Activated naive CD4-positive, alpha-beta T cell treated with anti-CD3 and anti-CD28 coated beads, Interleukin-2, amount 50 U/mL, for 24 hours (primary cell): ENCODE measurements at regions not wholly inside any gene's neighbourhood (a gene's known extent, or its start where the extent isn't known, plus 50 kb on each side); places are given as distances from the start of the nearest gene placed in this dataset.

Source experiments
- H3K27ac Mint-ChIP-seq: one replicate; pipeline ENCODE4 v1.8.0; 2021; ENCODE audit warnings: mild to moderate bottlenecking, mixed read lengths
- H3K27me3 Mint-ChIP-seq: one replicate; pipeline ENCODE4 v1.8.0; 2021; ENCODE audit warnings: mixed read lengths
- H3K36me3 Mint-ChIP-seq: one replicate; pipeline ENCODE4 v1.8.0; 2021; ENCODE audit warnings: mixed read lengths
- H3K4me1 Mint-ChIP-seq: one replicate; pipeline ENCODE4 v1.8.0; 2021; ENCODE audit warnings: mixed read lengths
- H3K4me3 Mint-ChIP-seq: one replicate; pipeline ENCODE4 v1.8.0; 2021; ENCODE audit warnings: mild to moderate bottlenecking, mixed read lengths
- H3K9me3 Mint-ChIP-seq: one replicate; pipeline ENCODE4 v1.8.0; 2021; ENCODE audit warnings: mixed read lengths

DNA sequence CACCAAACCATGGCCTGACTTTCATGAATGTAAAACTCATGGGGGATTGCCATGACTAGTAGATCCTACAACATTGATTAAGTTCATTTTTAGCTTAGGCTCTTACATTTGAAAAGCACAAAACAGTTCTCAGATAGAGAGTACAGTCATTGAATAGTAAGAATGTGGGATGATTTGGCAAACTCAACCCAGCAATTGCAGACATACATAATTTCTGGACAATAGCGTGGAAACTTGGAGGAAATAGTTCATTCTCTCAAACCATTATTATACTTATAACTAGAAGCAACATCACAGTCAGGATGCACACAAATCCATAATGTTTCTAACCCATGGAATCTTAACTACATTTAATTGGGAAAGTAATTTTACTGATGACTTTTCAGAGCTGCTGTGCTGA, 598.2 kb downstream of the LMO4 start:
- H3K4me3 Mint-ChIP-seq, result no peak overlapping the region
- H3K27me3 Mint-ChIP-seq, result peaks cover 1% of the 10 kb centered on the region
- H3K4me1 Mint-ChIP-seq, result no peaks in the 10 kb centered on the region
- peaks cover 14% of the 10 kb centered on the region for H3K9me3 Mint-ChIP-seq
- no peak overlapping the region for H3K27ac Mint-ChIP-seq
- H3K36me3 Mint-ChIP-seq, result no peaks in the 10 kb centered on the region

DNA sequence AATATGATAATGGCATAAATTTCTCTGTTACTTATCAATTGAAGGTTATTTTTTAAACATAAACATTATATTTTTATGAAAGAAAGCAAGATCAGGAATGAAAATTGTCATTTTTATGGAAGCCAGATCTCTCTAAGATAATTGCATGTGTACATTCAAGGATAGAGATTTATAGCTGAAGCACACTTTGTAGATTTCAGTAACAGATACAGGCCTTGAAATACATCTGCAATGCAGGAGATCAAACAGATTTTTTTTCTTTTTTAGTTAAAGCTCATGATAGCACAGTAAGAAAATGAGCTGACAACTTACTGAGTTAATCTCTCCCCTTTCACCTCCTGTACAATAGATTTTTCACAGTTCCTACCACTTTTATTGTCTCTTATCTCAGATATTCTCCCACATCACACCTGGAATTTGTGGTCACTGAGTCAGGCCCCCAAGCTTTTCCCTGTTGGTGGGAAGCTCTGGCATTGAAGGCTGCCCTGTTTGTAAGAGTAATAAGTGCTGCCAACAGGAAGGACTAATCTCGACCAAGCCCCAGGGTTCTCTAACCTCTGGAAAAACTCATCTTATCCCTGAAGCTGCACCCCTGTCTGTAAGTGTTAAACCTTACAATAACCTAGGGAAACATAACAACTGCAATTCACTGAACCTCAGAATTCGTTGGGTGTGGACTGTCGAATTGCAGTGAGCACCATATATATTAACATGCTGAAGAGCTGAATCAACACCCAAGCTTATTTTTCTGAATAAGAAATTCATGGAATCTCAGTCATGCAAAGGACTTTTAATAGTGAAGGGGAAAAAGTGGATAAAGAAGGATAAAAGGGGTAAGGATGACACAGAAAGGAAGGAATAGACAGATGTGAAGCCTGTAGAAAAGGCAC, 599.0 kb downstream of the LMO4 start:
- Mint-ChIP-seq H3K27ac (no peak overlapping the region), H3K36me3 (no peaks in the 10 kb centered on the region), H3K4me1 (no peaks in the 10 kb centered on the region), H3K4me3 (no peak overlapping the region), H3K27me3 (peaks cover 1% of the 10 kb centered on the region), H3K9me3 (peaks cover 14% of the 10 kb centered on the region)

DNA sequence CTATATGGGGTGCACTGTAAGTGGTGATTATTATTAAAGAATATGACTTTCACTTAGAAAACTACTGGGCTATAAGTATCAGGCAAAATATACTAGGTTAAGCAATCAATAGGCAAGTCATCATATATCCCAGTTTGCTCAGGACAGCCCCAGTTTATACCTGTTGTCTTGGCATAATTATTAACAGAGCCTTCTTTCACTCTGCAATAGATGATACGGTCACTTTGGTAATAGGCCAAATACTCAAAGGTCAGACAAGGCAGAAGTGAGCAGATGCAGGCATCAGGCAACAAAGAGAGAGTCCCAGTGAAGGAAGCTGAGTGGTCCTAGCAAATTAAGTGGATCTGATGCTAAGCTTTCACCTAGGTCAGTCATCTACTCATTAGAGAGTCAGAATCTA, 599.9 kb downstream of the LMO4 start:
- no peaks in the 10 kb centered on the region for H3K4me1 Mint-ChIP-seq
- H3K4me3 Mint-ChIP-seq, result no peak overlapping the region
- peaks cover 14% of the 10 kb centered on the region for H3K9me3 Mint-ChIP-seq
- H3K36me3 Mint-ChIP-seq, result no peaks in the 10 kb centered on the region
- peaks cover 1% of the 10 kb centered on the region for H3K27me3 Mint-ChIP-seq
- no peak overlapping the region for H3K27ac Mint-ChIP-seq

GRCh38 chr1:87929906-87930305, 601.2 kb downstream of the LMO4 start:
- no peaks in the 10 kb centered on the region for H3K36me3 Mint-ChIP-seq
- H3K9me3 Mint-ChIP-seq, result peaks cover 14% of the 10 kb centered on the region
- no peaks in the 10 kb centered on the region for H3K27me3 Mint-ChIP-seq
- H3K4me1 Mint-ChIP-seq, result no peaks in the 10 kb centered on the region
- H3K27ac Mint-ChIP-seq, result no peak overlapping the region
- H3K4me3 Mint-ChIP-seq, result no peak overlapping the region

DNA sequence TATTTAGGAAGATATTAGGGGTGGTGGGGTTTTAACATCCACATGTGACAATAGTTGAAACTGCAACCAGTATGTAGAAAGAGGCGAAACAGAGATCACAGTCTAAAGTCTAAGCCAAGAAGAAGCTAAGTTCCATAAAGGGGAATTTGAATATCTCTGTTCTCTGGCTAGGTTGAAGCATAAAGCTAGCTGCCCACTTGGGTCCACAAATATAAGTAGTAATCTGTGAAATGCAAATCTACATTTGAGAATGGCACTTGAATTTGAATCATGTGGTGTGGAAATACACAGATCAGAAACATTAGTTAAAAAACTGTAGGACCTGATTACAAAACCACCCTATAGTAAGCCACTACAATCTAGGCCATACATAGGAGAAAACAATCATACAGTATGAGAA, 602.1 kb downstream of the LMO4 start:
- no peak overlapping the region for H3K27ac Mint-ChIP-seq
- no peak overlapping the region for H3K4me3 Mint-ChIP-seq
- no peaks in the 10 kb centered on the region for H3K4me1 Mint-ChIP-seq
- no peaks in the 10 kb centered on the region for H3K36me3 Mint-ChIP-seq
- peaks cover 14% of the 10 kb centered on the region for H3K9me3 Mint-ChIP-seq
- H3K27me3 Mint-ChIP-seq, result peaks cover 2% of the 10 kb centered on the region

DNA sequence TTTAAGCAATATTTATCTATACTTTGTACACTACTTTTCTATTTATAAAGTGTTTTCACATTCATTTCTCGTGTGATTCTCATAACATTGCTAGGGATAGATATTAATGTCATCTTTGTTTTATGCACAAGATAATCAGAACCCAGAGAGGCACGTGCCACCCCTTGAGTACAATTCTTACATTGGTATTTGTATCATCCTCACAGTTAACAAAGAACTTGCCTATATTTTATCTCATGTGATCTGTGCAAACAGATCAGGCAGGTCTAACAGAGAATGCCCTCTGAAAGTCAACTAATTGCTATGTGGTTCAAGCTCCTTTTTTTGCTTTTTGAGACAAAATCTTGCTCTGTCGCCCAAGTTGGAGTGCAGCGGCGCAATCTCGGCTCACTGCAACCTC, 604.5 kb downstream of the LMO4 start:
- H3K4me3 Mint-ChIP-seq, result no peak overlapping the region
- peaks cover 2% of the 10 kb centered on the region for H3K27me3 Mint-ChIP-seq
- H3K36me3 Mint-ChIP-seq, result no peaks in the 10 kb centered on the region
- no peak overlapping the region for H3K27ac Mint-ChIP-seq
- no peaks in the 10 kb centered on the region for H3K4me1 Mint-ChIP-seq
- H3K9me3 Mint-ChIP-seq, result peaks cover 14% of the 10 kb centered on the region

- Mint-ChIP-seq H3K4me3 (no peak overlapping the region), H3K36me3 (no peaks in the 10 kb centered on the region), H3K27ac (no peak overlapping the region), H3K4me1 (no peaks in the 10 kb centered on the region), H3K9me3 (peaks cover 10% of the 10 kb centered on the region), H3K27me3 (peaks cover 2% of the 10 kb centered on the region)
These were observed 606.5 kb downstream of the LMO4 start for GRCh38 chr1:87935130-87935529.

DNA sequence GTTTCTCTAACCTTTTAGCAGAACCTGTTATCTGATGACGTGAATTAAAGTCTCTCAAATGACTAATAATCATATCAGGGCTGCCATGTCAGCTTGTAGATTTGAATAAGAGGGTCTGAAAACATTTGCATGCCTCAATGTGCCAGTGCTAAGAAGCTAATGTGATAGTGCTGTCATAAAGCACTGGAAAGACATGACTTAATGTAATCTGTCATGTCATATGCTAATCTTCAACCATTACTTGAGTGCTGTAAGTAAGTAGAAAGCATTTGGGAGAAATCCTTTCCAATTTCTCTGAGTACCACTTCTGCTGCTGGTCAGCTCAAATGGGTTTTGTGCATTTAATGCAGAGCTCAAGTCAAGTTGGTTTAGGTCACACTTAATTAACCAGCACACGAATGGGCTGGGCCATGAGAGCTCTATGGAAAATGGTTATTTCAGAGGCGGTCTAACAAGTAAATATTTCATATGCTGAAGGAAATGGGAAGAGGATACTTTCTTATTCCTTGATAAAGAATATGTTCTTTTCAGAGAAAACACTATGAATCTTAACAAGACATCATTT, 609.2 kb downstream of the LMO4 start:
- no peak overlapping the region for H3K4me3 Mint-ChIP-seq
- no peak overlapping the region for H3K27ac Mint-ChIP-seq
- H3K4me1 Mint-ChIP-seq, result no peaks in the 10 kb centered on the region
- H3K27me3 Mint-ChIP-seq, result peaks cover 2% of the 10 kb centered on the region
- peaks cover 4% of the 10 kb centered on the region for H3K9me3 Mint-ChIP-seq
- no peaks in the 10 kb centered on the region for H3K36me3 Mint-ChIP-seq

DNA sequence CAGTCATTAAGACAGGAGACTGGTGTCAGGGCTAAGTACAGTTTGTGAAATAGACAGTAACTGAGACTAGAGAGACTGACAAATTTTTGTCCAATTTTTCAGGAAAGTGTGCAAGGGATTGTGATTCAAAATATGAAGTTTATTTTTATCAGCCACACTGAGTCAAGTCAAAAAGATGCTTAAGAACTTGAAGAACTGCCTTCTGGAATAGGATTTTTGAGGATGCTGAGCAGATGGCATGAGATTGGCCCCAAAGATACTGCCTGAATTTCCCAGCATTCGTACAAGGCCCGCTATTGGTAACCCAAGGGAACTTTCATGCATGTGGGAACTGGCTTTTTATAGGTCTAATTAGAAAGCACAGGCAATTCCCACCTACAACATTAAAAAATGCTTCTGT, 610.0 kb downstream of the LMO4 start:
- Mint-ChIP-seq H3K9me3 (peaks cover 4% of the 10 kb centered on the region), H3K27me3 (peaks cover 2% of the 10 kb centered on the region), H3K4me3 (no peak overlapping the region), H3K4me1 (no peaks in the 10 kb centered on the region), H3K36me3 (no peaks in the 10 kb centered on the region), H3K27ac (no peak overlapping the region)

GRCh38 chr1:87939444-87939843, 610.8 kb downstream of the LMO4 start:
- Mint-ChIP-seq H3K4me3 (no peak overlapping the region), H3K27ac (no peak overlapping the region), H3K9me3 (peaks cover 4% of the 10 kb centered on the region), H3K27me3 (peaks cover 2% of the 10 kb centered on the region), H3K36me3 (no peaks in the 10 kb centered on the region), H3K4me1 (no peaks in the 10 kb centered on the region)

GRCh38 chr1:87940421-87940820, 611.7 kb downstream of the LMO4 start:
- Mint-ChIP-seq H3K4me3 (no peak overlapping the region), H3K27me3 (peaks cover under 1% of the 10 kb centered on the region), H3K9me3 (peaks cover 4% of the 10 kb centered on the region), H3K4me1 (no peaks in the 10 kb centered on the region), H3K36me3 (no peaks in the 10 kb centered on the region), H3K27ac (no peak overlapping the region)

- H3K4me3 Mint-ChIP-seq, result no peak overlapping the region
- no peaks in the 10 kb centered on the region for H3K36me3 Mint-ChIP-seq
- H3K27me3 Mint-ChIP-seq, result no peaks in the 10 kb centered on the region
- peaks cover 4% of the 10 kb centered on the region for H3K9me3 Mint-ChIP-seq
- no peak overlapping the region for H3K27ac Mint-ChIP-seq
- H3K4me1 Mint-ChIP-seq, result no peaks in the 10 kb centered on the region
These were observed 612.8 kb downstream of the LMO4 start for GRCh38 chr1:87941337-87941946.

DNA sequence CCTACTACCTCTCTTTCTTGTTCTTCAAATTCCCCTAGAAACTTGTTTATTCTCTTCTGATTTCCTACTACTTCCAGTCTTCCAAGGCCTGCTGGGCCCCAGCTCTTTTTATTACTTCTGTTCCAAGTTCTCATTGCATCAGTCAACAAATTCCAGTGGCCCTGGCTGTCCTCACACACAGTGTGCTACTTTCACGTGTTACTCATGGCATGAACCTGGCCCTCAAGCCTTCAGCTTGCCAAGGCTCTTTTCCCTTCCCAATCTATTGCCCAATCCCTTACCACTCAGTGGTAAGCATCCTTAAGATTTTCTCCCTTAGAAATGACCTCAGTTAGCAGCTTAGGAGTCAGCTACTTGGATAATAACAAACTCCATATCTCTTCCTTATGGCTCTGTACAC, 613.5 kb downstream of the LMO4 start:
- H3K27me3 Mint-ChIP-seq, result no peaks in the 10 kb centered on the region
- no peak overlapping the region for H3K27ac Mint-ChIP-seq
- peaks cover 4% of the 10 kb centered on the region for H3K9me3 Mint-ChIP-seq
- H3K36me3 Mint-ChIP-seq, result no peaks in the 10 kb centered on the region
- H3K4me3 Mint-ChIP-seq, result no peak overlapping the region
- no peaks in the 10 kb centered on the region for H3K4me1 Mint-ChIP-seq

DNA sequence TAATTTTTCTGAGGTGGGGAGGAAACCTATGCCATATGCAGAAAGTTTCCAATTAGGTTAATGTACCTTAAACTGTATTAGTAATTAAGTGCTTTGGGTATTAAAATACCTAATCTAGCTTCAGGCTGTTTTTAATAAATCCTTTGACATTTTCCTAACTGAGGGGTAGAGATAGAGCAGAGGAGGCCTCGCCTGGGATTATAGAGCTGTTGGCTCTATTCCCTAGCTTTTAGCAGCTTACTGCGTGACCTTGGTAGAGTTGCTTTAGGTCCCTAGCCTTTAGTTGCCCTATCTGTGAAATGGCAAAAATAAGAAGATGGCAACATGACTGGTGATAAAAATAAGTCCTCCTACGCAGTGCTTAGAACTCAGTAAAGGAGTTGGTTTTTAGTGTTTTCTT, 621.0 kb downstream of the LMO4 start:
- no peaks in the 10 kb centered on the region for H3K36me3 Mint-ChIP-seq
- H3K9me3 Mint-ChIP-seq, result no peaks in the 10 kb centered on the region
- no peak overlapping the region for H3K4me3 Mint-ChIP-seq
- H3K27ac Mint-ChIP-seq, result no peak overlapping the region
- H3K27me3 Mint-ChIP-seq, result peaks cover 2% of the 10 kb centered on the region
- no peaks in the 10 kb centered on the region for H3K4me1 Mint-ChIP-seq

- H3K27me3 Mint-ChIP-seq, result peaks cover 2% of the 10 kb centered on the region
- H3K27ac Mint-ChIP-seq, result no peak overlapping the region
- H3K36me3 Mint-ChIP-seq, result no peaks in the 10 kb centered on the region
- no peaks in the 10 kb centered on the region for H3K9me3 Mint-ChIP-seq
- no peaks in the 10 kb centered on the region for H3K4me1 Mint-ChIP-seq
- H3K4me3 Mint-ChIP-seq, result no peak overlapping the region
These were observed 621.7 kb downstream of the LMO4 start for GRCh38 chr1:87950369-87950768.

- Mint-ChIP-seq H3K27me3 (peaks cover 6% of the 10 kb centered on the region), H3K27ac (no peak overlapping the region), H3K4me1 (no peaks in the 10 kb centered on the region), H3K4me3 (no peak overlapping the region), H3K36me3 (no peaks in the 10 kb centered on the region), H3K9me3 (no peaks in the 10 kb centered on the region)
These were observed 622.7 kb downstream of the LMO4 start for GRCh38 chr1:87951409-87951808.
